ENCODE measurements at regions not wholly inside any gene's neighbourhood (a gene's known extent, or its start where the extent isn't known, plus 50 kb on each side); places are given as distances from the start of the nearest gene placed in this dataset.

DNA sequence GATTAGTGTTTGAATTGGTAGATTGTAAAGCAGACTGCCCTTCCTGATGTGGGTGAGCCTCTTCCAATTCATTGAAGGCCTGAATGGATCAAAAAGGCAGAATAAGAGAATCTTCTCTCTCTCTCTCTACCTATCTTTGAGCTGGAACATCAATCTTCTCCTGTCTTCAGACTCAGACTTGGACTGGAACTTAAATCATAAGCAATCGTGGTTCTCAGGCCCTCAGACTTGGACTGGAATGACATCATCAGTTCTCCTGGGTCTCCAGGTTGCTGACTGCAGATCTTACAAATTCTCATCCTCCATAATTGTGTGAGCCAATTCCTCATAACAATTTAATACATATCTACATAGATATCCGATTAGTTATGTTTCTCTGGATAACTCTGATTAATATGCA is 66.8 kb downstream of the IER5 start:
- peaks cover 49% of the 10 kb centered on the region for H3K4me1 Mint-ChIP-seq
- DNase-seq = no peak
- H3K9me3 Mint-ChIP-seq = peaks cover 9% of the 10 kb centered on the region
- peaks cover 10% of the 10 kb centered on the region for H3K36me3 Mint-ChIP-seq (ENCODE audit: low read depth)
- H3K27me3 Mint-ChIP-seq = peaks cover 27% of the 10 kb centered on the region
- H3K27ac Mint-ChIP-seq = no peak overlapping the region
- POLR2A ChIA-PET = no interaction called here
- no peak overlapping the region for H3K4me3 Mint-ChIP-seq
- CTCF ChIA-PET = interaction anchor here (0.9 to 1.1 kb wide), 3 partner anchors 12 to 71 kb away, joined by 3 read pairs; no protein-coding TSS in a partner anchor

DNA sequence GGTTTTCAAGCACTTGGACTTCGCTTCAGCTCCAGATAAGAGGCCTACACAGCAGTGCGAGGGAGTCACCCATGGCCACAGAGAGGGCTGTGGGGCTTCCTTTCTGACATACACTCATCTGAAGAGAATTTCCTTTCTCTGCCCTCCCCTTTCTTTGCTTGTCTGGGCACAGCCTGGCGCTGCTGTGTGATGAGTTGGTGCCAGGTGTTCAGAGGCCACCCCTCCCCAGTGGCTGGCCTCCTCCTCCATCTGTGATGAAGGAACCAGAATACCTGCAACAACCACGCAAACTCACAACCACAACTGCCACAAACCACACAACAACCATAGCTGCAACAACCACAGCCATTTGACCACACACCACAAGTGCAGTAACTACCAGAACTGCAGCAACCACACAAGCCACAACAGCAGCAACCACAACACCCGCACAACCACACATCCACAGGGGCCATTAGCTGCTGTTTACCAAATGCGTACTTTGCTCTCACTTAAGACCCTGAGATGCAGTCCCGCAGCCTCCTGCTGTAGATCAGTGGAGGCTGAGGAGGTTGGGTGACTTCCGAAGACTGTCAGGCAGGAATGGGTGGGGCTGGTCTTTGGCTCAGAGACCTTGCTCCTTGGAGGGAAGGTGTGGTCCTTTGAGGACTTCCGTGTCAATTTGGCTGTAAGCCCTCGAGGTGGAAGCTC is 71.1 kb downstream of the IER5 start:
- peak; percentile 76 for DNase-seq
- H3K27ac Mint-ChIP-seq = peak overlapping the region; percentile 89
- CTCF ChIA-PET = interaction anchor here (0.5 to 3.9 kb wide), 7 partner anchors 13 to 140 kb away, joined by 3 to 23 read pairs (median 4); no protein-coding TSS in a partner anchor
- H3K4me3 Mint-ChIP-seq = peak overlapping the region; percentile 60
- peaks cover 31% of the 10 kb centered on the region for H3K9me3 Mint-ChIP-seq
- peaks cover 33% of the 10 kb centered on the region for H3K27me3 Mint-ChIP-seq
- H3K4me1 Mint-ChIP-seq = peaks cover 39% of the 10 kb centered on the region
- peaks cover 19% of the 10 kb centered on the region for H3K36me3 Mint-ChIP-seq (ENCODE audit: low read depth)
- POLR2A ChIA-PET = no interaction called here

DNA sequence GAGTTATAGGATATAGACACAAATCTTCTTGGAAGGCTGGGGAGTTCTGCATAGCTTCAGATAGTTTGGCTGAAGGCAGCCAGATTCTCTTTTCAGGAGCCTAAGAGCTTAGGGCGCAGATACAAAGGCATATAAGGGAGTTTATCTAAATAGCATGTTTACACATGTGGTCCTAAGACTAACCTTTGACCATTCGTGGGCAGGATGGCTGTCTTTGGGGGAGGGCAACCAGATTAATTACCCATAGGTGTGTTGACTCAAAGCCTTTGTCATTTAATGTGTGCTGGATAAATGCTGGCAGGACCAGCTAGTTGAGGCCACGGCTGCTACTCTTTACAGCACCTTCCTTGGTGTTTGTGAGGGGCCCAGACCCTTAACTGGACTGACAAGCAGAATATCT is 71.8 kb downstream of the IER5 start:
- no peak for DNase-seq
- peaks cover 35% of the 10 kb centered on the region for H3K9me3 Mint-ChIP-seq
- H3K4me3 Mint-ChIP-seq = no peak overlapping the region
- H3K36me3 Mint-ChIP-seq (ENCODE audit: low read depth) = peaks cover 20% of the 10 kb centered on the region
- ChIA-PET POLR2A (no interaction called here), CTCF (interaction anchor here (0.5 to 3.9 kb wide), 5 partner anchors 14 to 140 kb away, joined by 3 to 23 read pairs (median 5); no protein-coding TSS in a partner anchor)
- H3K4me1 Mint-ChIP-seq = peaks cover 39% of the 10 kb centered on the region
- H3K27me3 Mint-ChIP-seq = peaks cover 33% of the 10 kb centered on the region
- peak overlapping the region; percentile 89 for H3K27ac Mint-ChIP-seq

DNA sequence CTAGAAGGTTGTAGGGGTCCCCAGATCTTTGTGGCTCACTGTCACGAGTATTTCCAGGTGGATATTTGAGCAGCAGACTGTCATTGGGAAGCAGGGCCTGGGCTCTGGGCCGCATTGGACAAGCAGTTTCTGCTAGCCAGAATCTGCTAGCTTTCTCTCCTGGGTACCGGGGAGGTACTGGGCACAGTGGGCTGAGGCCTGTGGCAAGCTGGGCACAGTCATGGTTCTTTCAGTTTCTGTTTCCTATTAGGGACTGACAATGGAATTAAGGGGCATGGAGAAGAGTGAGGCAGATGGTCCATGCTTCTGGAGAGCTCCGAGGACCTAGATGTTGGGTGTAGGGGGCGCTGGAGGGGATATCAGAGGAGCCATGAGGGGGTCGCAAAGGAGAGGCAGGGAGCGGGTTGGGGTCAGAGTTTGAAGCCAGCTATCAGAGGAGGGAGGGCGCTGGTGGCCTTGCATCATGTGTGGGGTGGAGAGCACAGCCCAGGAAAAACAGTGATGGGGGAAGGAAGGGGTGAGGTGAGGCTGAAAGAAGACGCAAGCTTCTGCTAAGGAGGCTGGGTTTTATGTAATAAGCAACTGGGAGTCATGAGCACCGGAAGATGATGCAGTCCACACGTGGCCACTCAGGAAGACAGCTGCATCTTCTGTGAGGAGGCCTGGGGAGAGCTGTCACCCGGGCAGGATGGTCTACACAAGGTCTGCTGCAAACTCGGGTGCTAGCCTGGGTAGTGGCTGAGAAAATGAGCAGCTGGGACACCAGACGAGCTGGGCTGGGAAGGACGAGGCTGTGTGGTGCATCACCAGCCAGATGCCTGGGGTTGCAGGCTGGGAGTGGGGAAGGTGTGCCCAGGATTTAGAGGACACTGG is 72.7 kb downstream of the IER5 start:
- peaks cover 41% of the 10 kb centered on the region for H3K4me1 Mint-ChIP-seq
- CTCF ChIA-PET = interaction anchor here (0.7 to 3.9 kb wide), 5 partner anchors 15 to 123 kb away, joined by 4 to 23 read pairs (median 5); no protein-coding TSS in a partner anchor
- peaks cover 21% of the 10 kb centered on the region for H3K36me3 Mint-ChIP-seq (ENCODE audit: low read depth)
- POLR2A ChIA-PET = no interaction called here
- H3K4me3 Mint-ChIP-seq = no peak overlapping the region
- H3K27me3 Mint-ChIP-seq = peaks cover 28% of the 10 kb centered on the region
- peak overlapping the region; percentile 44 for H3K27ac Mint-ChIP-seq
- peaks cover 35% of the 10 kb centered on the region for H3K9me3 Mint-ChIP-seq
- DNase-seq = no peak

DNA sequence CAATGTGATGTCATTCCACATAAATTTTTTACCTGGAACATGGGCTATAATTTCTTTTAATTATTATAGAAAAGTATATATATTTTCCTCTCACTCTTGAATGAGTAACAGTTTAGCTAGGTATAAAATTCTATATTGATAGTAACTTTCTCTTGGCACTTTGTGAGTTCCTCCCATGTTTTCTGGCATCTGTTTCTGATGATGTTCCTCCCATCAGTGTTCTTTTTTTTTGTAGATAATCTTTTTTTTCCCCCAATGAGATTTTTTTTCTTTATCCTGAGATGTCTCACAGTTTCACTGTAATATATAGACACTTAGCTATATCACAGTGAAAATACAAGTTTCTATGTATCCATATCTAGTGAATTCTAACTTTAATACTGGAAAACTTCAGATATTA is 75.2 kb downstream of the IER5 start:
- peaks cover 32% of the 10 kb centered on the region for H3K9me3 Mint-ChIP-seq
- peaks cover 34% of the 10 kb centered on the region for H3K4me1 Mint-ChIP-seq
- POLR2A ChIA-PET = no interaction called here
- no peak for DNase-seq
- H3K4me3 Mint-ChIP-seq = no peak overlapping the region
- H3K27me3 Mint-ChIP-seq = peaks cover 24% of the 10 kb centered on the region
- peaks cover 16% of the 10 kb centered on the region for H3K36me3 Mint-ChIP-seq (ENCODE audit: low read depth)
- no peak overlapping the region for H3K27ac Mint-ChIP-seq
- CTCF ChIA-PET = interaction anchor here (0.9 to 1.5 kb wide), 7 partner anchors 15 to 142 kb away, joined by 3 to 5 read pairs (median 4); no protein-coding TSS in a partner anchor

DNA sequence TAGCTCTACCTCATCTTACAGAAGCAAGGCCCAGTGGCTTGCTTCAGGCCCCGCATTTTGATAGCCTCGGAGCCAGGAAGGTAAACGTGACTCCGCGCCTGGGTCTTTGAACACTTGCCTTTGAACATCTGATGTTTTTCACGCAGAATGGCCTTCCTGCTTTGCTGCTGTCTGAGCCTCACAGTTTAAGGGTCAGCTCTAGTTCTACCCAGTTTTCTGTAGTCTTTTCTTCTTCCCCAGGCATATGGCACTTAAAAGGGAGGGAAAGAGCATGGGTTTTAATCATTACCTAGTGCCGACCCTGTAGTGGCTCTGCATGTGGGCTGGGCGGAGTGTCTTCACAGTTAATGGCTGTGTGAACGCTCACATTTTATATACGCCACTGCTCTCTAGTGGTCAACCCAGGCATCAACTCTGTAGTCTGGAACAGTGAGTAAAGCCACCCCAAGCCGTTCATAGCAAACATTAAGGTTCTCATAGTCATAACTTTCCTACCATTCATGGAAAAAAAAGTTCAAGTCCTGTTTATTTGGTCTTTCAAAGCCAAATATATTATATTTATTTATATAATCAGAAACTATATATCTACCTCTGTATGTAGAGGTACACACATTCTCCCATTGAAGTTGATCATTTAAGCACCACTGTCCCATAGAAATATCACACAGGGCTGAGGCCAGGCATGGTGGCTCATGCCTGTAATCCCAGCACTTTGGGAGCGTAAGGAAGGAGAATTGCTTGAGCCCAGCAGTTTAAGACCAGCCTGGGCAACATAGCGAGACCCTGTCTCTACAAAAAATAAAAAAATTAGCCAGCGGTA is 78.1 kb downstream of the IER5 start:
- H3K4me1 Mint-ChIP-seq = peaks cover 6% of the 10 kb centered on the region
- peak; percentile 83 for DNase-seq
- ChIA-PET POLR2A (no interaction called here), CTCF (interaction anchor here (0.8 to 2.6 kb wide), 6 partner anchors 9 to 261 kb away, joined by 3 to 9 read pairs (median 3); no protein-coding TSS in a partner anchor)
- peaks cover 18% of the 10 kb centered on the region for H3K27me3 Mint-ChIP-seq
- no peak overlapping the region for H3K4me3 Mint-ChIP-seq
- H3K36me3 Mint-ChIP-seq (ENCODE audit: low read depth) = peaks cover 12% of the 10 kb centered on the region
- H3K9me3 Mint-ChIP-seq = peaks cover 24% of the 10 kb centered on the region
- H3K27ac Mint-ChIP-seq = peak overlapping the region; percentile 38

DNA sequence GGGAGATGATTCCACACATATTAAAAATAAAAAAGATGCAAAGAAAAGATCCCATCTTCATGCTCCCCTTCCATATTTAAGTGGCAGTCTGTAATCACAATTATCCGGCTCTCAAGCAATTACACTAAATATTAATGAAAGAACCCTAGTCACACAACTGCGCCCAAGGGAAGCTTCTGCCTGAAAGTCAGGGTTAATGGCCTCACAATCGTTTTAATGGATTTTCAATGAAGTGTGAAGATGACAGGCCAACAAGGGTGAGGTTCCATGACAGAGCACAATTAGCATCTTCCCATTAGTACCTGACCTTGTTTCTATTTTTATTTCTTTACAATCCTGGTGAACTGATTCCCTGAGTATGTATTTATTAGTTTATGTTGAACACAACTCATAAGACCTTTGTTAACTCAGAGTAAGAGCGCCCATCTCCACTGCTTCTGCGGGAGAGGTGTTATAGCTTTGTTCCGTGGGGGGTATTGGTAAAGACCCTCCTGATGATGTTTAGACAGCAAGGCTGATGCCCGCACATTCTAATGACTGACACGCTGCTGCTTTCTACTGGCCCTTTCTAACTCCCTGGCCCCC is 80.9 kb downstream of the IER5 start:
- peaks cover 6% of the 10 kb centered on the region for H3K4me1 Mint-ChIP-seq
- CTCF ChIA-PET = interaction anchor here (0.6 to 1.3 kb wide), 6 partner anchors 10 to 1238 kb away, joined by 3 read pairs; no protein-coding TSS in a partner anchor
- H3K27ac Mint-ChIP-seq = no peak overlapping the region
- POLR2A ChIA-PET = no interaction called here
- peaks cover 3% of the 10 kb centered on the region for H3K36me3 Mint-ChIP-seq (ENCODE audit: low read depth)
- no peak overlapping the region for H3K4me3 Mint-ChIP-seq
- peaks cover 15% of the 10 kb centered on the region for H3K27me3 Mint-ChIP-seq
- peaks cover 11% of the 10 kb centered on the region for H3K9me3 Mint-ChIP-seq
- no peak for DNase-seq

DNA sequence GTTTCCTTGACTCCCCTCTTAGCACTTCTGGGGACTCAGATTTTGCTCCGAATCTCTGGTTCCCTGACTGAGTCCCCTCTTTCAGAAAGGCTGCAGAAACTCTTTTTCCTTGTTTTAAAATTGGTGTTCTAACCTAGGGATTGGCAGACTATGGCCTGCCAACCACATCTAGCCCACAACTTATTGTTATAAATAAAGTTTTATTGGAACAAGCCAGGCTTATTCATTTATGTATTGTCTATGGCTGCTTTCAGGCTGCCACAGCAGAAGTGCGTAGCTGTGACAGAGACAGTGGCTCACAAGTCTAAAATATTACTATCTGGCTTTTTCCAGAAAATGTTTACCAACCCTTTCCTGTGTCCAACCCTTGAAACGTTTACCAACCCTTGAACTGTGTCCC is 81.7 kb downstream of the IER5 start:
- ChIA-PET POLR2A (no interaction called here), CTCF (interaction anchor here (0.8 to 1.2 kb wide), 2 partner anchors 80 to 246 kb away, joined by 3 read pairs; no protein-coding TSS in a partner anchor)
- Mint-ChIP-seq H3K9me3 (peaks cover 7% of the 10 kb centered on the region), H3K4me3 (no peak overlapping the region), H3K36me3 (ENCODE audit: low read depth) (peaks cover 2% of the 10 kb centered on the region), H3K4me1 (peaks cover 6% of the 10 kb centered on the region), H3K27ac (no peak overlapping the region), H3K27me3 (peaks cover 13% of the 10 kb centered on the region)
- DNase-seq = no peak

DNA sequence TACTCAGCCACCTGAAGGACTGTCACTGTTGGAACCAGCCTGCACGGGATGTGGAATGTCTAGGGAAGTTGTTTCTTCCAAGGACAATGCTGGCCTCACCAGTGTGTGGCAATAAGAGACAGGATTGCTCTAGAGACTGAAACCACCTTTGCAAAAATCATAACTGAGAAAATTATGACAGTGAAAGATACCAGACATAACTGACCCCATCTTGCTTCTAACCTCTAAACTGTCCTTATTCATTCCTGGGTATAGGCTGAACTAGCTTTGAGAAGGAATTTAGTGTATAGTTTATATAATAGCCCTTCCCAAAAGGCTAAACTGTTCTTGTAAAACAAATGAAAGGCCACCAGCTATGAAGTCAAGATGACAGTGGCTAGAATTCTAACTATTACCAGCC is 83.6 kb downstream of the IER5 start:
- no peak for DNase-seq
- Mint-ChIP-seq H3K9me3 (peaks cover 4% of the 10 kb centered on the region), H3K27me3 (peaks cover 9% of the 10 kb centered on the region), H3K36me3 (ENCODE audit: low read depth) (no peaks in the 10 kb centered on the region), H3K4me3 (no peak overlapping the region), H3K27ac (no peak overlapping the region), H3K4me1 (no peaks in the 10 kb centered on the region)
- ChIA-PET POLR2A (no interaction called here), CTCF (no interaction called here)

DNA sequence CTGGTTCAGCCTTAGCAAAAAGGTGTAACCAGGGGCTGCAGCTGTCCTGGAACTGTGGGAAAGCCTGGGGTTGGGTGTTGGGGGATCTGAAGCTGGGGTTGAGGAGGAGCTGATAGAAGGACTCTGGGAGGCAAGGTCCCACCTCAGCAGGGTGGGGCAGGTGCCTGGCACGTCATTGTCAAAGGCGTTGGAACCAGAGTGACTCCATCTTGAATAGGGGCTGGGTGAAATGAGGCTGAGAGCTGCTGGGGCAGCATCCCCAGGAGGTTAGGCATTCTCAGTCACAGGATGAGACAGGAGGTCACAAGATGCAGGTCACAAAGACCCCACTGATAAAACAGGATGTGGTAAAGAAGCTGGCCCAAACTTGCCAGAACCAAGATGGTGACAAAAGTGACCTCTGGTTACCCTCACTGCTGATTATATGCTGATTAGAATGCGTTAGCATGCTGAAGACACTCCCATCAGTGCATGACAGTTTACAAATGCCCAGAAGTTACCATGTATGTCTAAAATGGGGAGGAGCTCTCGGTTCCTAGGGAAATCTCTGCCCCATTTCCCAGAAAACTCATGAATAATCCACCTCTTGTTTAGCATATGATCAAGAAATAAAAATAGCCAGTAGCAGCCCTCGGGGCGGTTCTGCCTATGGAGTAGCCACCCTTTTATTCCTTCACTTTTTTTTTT is 85.4 kb downstream of the IER5 start:
- Mint-ChIP-seq H3K4me1 (no peaks in the 10 kb centered on the region), H3K4me3 (no peak overlapping the region), H3K27ac (no peak overlapping the region), H3K27me3 (peaks cover 3% of the 10 kb centered on the region), H3K9me3 (peaks cover 4% of the 10 kb centered on the region), H3K36me3 (ENCODE audit: low read depth) (no peaks in the 10 kb centered on the region)
- DNase-seq = no peak
- CTCF ChIA-PET = interaction anchor here (0.6 kb wide), 1 partner anchor 1174 kb away, joined by 3 read pairs; no protein-coding TSS in a partner anchor
- POLR2A ChIA-PET = no interaction called here

DNA sequence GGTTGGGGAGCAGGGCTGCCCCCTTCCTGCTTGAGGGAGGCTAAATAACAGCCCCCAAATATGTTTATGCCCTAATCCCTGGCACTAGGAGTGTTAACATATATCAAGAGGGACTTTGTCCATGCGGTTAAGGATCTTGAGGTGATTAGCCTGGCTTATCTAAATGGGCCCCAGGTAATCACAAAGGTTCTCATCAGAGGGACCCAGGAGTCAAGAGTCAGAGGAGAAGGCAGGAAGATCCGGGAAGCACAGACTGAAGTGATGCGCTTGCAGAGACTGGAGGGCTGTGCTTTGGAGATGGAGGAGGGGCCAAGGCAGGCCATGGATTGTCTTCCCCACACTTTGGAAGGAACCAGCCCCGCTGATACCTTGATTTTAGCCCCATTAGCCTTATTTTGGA is 86.4 kb downstream of the IER5 start:
- POLR2A ChIA-PET = no interaction called here
- CTCF ChIA-PET = no interaction called here
- H3K9me3 Mint-ChIP-seq = peaks cover 4% of the 10 kb centered on the region
- peaks cover 4% of the 10 kb centered on the region for H3K4me1 Mint-ChIP-seq
- no peaks in the 10 kb centered on the region for H3K36me3 Mint-ChIP-seq (ENCODE audit: low read depth)
- no peak for DNase-seq
- H3K27ac Mint-ChIP-seq = no peak overlapping the region
- no peak overlapping the region for H3K4me3 Mint-ChIP-seq
- peaks cover 3% of the 10 kb centered on the region for H3K27me3 Mint-ChIP-seq
